CD14-positive monocyte (primary cell): ENCODE measurements at regions not wholly inside any gene's neighbourhood (a gene's known extent, or its start where the extent isn't known, plus 50 kb on each side); places are given as distances from the start of the nearest gene placed in this dataset.

Experiments
- DNase-seq, 3 donors: peaks; one replicate each; pipeline ENCODE4 v3.0.0-alpha.2; 2011 to 2022
- H2AFZ ChIP-seq: 2 replicates; pipeline ENCODE4 v1.6.0; 2012; ENCODE audit warnings: mild to moderate bottlenecking, low read depth, low read length, inconsistent platforms; ENCODE audit not compliant: insufficient read depth, poor library complexity, severe bottlenecking
- H3K27ac ChIP-seq, 2 donors: 1 replicate in 1 of 2; 2 replicates in 1 of 2; pipeline ENCODE4 v1.5.1; 2012 to 2013; ENCODE audit warnings: low read length in 2 of 2, control low read depth in 1 of 2, inconsistent platforms in 1 of 2, low read depth in 1 of 2, mild to moderate bottlenecking in 1 of 2
- H3K27me3 ChIP-seq, 2 donors: one replicate each; pipeline versions ENCODE4 v1.6.0 to v1.6.1; 2011 to 2013; ENCODE audit warnings: low read length in 2 of 2; ENCODE audit not compliant: control insufficient read depth in 2 of 2, insufficient read depth in 2 of 2
- H3K36me3 ChIP-seq, 2 donors: replicated peaks in 1 of 2; 1 replicate in 1 of 2; 2 replicates in 1 of 2; pipeline versions ENCODE4 v1.5.1 to v1.6.1; 2012 to 2013; ENCODE audit warnings: low read length in 2 of 2, control low read depth in 1 of 2, inconsistent platforms in 1 of 2, mild to moderate bottlenecking in 1 of 2; ENCODE audit not compliant: insufficient read depth in 2 of 2, control insufficient read depth in 1 of 2
- H3K4me1 ChIP-seq, 2 donors: 1 replicate in 1 of 2; 2 replicates in 1 of 2; pipeline versions ENCODE4 v1.5.1 to v1.6.1; 2012 to 2013; ENCODE audit warnings: low read length in 2 of 2, control low read depth in 1 of 2, inconsistent platforms in 1 of 2, mild to moderate bottlenecking in 1 of 2, moderate library complexity in 1 of 2; ENCODE audit not compliant: insufficient read depth in 2 of 2, control insufficient read depth in 1 of 2
- H3K4me2 ChIP-seq: replicated peaks from 2 replicates; pipeline ENCODE3; 2012; ENCODE audit warnings: low read length, moderate library complexity, mild to moderate bottlenecking; ENCODE audit not compliant: poor library complexity, severe bottlenecking; ENCODE audit errors: extremely low read depth
- H3K4me3 ChIP-seq, 3 experiments: fragments of 200-600 bp in 1 of 3; sonication (generic) in 1 of 3; replicated peaks in 1 of 3; 1 replicate in 2 of 3; 2 replicates in 1 of 3; pipeline ENCODE4 v1.5.1; 2011 to 2013; ENCODE audit warnings: low read length in 3 of 3, mild to moderate bottlenecking in 3 of 3, control low read depth in 2 of 3, low read depth in 2 of 3, inconsistent platforms in 1 of 3, moderate library complexity in 1 of 3
- H3K79me2 ChIP-seq: 2 replicates; pipeline ENCODE4 v1.6.0; 2012; ENCODE audit warnings: mild to moderate bottlenecking, control low read depth, inconsistent platforms, low read length, moderate library complexity; ENCODE audit not compliant: insufficient read depth
- H3K9ac ChIP-seq: 2 replicates; pipeline ENCODE4 v1.6.0; 2017; ENCODE audit warnings: low read length, mild to moderate bottlenecking; ENCODE audit not compliant: insufficient read depth, poor library complexity, severe bottlenecking
- H3K9me3 ChIP-seq, 2 donors: replicated peaks in 1 of 2; 1 replicate in 1 of 2; 2 replicates in 1 of 2; pipeline versions ENCODE4 v1.5.1 to v1.6.1; 2012 to 2013; ENCODE audit warnings: low read length in 2 of 2, control low read depth in 1 of 2; ENCODE audit not compliant: control insufficient read depth in 1 of 2, insufficient read depth in 1 of 2
- H4K20me1 ChIP-seq: 2 replicates; pipeline ENCODE4 v1.6.0; 2012; ENCODE audit warnings: mild to moderate bottlenecking, low read length, control low read depth, moderate library complexity; ENCODE audit not compliant: insufficient read depth
- H3K27ac Mint-ChIP-seq, 7 donors: one replicate each; pipeline ENCODE4 v1.8.0; 2020; ENCODE audit warnings: mild to moderate bottlenecking in 7 of 7, mixed read lengths in 7 of 7, moderate library complexity in 6 of 7, inconsistent platforms in 2 of 7
- H3K27me3 Mint-ChIP-seq, 3 donors: one replicate each; pipeline ENCODE4 v1.8.0; 2021 to 2022; ENCODE audit warnings: low read depth in 3 of 3, mild to moderate bottlenecking in 3 of 3, mixed read lengths in 3 of 3, moderate library complexity in 3 of 3, inconsistent platforms in 1 of 3
- H3K36me3 Mint-ChIP-seq, 2 donors: one replicate each; pipeline ENCODE4 v1.8.0; 2020; ENCODE audit warnings: mixed read lengths in 2 of 2, inconsistent platforms in 1 of 2, mild to moderate bottlenecking in 1 of 2
- H3K4me1 Mint-ChIP-seq: one replicate; pipeline ENCODE4 v1.8.0; 2020; ENCODE audit warnings: mild to moderate bottlenecking, mixed read lengths
- H3K4me3 Mint-ChIP-seq, 2 donors: one replicate each; pipeline ENCODE4 v1.8.0; 2020; ENCODE audit warnings: mild to moderate bottlenecking in 2 of 2, mixed read lengths in 2 of 2, moderate library complexity in 1 of 2
- H3K9me3 Mint-ChIP-seq, 7 donors: one replicate each; pipeline ENCODE4 v1.8.0; 2020 to 2022; ENCODE audit warnings: mixed read lengths in 7 of 7, mild to moderate bottlenecking in 6 of 7, moderate library complexity in 6 of 7, inconsistent platforms in 2 of 7
- WGBS: methylation state at CpG from one replicate; pipeline ENCODE4 v1.1.5; 2013; ENCODE audit warnings: missing lambda C conversion rate; ENCODE audit not compliant: insufficient coverage; 5-methylcytosine and 5-hydroxymethylcytosine counted together
- intact Hi-C, 2 donors: fragments of 100-400 bp; cut with micrococcal nuclease; formaldehyde crosslinking; loops; one replicate each; pipeline versions ENCODE4 v1.15.0 to v1.15.1; 2023
- TF ChIP-seq, protein P1 (sequence below): fragments of 200-600 bp; IDR thresholded peaks from one replicate; pipeline ENCODE4 v1.8.0; 2022; ENCODE audit warnings: antibody characterized with exemption, mild to moderate bottlenecking

DNA sequence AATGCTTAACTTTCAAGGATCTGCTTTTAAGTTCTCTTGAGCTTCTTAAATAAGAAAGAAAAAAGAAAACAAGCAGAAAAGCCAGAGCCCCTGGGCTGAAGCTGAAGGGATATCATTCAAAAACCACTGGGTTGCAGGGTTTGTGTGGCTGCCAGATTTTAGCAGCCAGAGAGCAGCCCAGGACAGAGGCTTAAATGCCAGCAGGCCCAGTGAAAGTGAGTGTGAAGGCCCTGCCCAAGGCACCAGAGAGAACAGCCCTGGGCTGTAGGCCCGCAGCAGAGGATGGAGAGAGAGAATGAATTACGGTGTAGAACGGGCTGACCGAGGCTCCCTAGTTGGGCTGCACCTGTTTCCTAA, 106.3 kb upstream of the BOC start:
- TF ChIP-seq, protein P1, sequence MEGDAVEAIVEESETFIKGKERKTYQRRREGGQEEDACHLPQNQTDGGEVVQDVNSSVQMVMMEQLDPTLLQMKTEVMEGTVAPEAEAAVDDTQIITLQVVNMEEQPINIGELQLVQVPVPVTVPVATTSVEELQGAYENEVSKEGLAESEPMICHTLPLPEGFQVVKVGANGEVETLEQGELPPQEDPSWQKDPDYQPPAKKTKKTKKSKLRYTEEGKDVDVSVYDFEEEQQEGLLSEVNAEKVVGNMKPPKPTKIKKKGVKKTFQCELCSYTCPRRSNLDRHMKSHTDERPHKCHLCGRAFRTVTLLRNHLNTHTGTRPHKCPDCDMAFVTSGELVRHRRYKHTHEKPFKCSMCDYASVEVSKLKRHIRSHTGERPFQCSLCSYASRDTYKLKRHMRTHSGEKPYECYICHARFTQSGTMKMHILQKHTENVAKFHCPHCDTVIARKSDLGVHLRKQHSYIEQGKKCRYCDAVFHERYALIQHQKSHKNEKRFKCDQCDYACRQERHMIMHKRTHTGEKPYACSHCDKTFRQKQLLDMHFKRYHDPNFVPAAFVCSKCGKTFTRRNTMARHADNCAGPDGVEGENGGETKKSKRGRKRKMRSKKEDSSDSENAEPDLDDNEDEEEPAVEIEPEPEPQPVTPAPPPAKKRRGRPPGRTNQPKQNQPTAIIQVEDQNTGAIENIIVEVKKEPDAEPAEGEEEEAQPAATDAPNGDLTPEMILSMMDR: no peak
- H3K27me3 Mint-ChIP-seq: peaks cover 0 to 2% (median 0%) of the 10 kb centered on the region in 3 donors
- H3K9me3 Mint-ChIP-seq: peaks cover 0 to 2% (median 0%) of the 10 kb centered on the region in 7 donors
- Histone ChIP-seq H2AFZ (no peak overlapping the region), H3K4me1 (peaks cover 15 to 24% of the 10 kb centered on the region in 2 donors), H3K9me3 (no peaks in the 10 kb centered on the region), H3K4me2 (no peak overlapping the region), H3K79me2 (no peaks in the 10 kb centered on the region), H3K4me3 (no peak overlapping the region), H3K9ac (no peak overlapping the region), H3K27ac (no peak overlapping the region), H3K27me3 (no peaks in the 10 kb centered on the region), H3K36me3 (no peaks in the 10 kb centered on the region), H4K20me1 (no peaks in the 10 kb centered on the region)
- no peak overlapping the region for H3K4me3 Mint-ChIP-seq
- H3K27ac Mint-ChIP-seq: no peak overlapping the region
- peaks cover 21% of the 10 kb centered on the region for H3K4me1 Mint-ChIP-seq
- 100% methylated on average over 4 of the region's 4 CpGs for WGBS
- H3K36me3 Mint-ChIP-seq: peaks cover 0 to 4% of the 10 kb centered on the region in 2 donors
- DNase-seq: no peak
- intact Hi-C loops: no loop called here

DNA sequence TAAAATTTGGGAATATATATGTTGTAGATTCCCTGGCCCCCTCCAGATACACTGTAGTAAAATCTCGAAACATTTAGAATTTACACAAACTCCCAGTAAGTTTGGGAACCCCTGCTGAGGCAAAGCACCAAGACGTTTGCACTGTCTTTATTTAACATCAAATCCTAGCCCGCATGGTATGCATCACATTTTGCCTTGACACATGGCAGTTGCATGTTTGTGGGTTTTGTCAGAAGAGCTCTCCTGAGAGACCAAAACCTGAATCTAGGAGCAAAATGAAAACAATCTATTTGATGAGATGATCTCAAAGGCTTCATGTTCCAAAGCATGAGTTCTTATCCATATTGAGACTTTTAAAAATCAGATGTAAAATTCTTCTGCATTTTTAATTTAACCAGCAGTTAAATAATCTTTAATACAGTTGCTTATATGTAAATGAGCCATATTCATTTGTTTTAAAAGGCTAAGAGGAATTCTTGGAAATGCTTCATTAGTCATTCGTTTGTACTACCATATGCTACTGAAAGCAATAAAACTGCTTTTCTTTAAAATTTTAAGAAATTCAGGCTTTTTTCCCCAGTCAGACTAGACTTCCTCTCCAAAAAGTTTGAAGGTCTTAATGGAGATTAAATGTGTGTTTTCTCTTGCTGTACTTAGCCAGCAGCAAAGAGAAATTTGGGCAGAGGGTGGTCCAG, 105.2 kb upstream of the BOC start:
- Histone ChIP-seq H3K79me2 (no peaks in the 10 kb centered on the region), H3K4me3 (no peak overlapping the region), H3K9me3 (no peaks in the 10 kb centered on the region), H2AFZ (no peak overlapping the region), H3K36me3 (no peaks in the 10 kb centered on the region), H3K4me1 (peaks cover 15 to 24% of the 10 kb centered on the region in 2 donors), H3K27me3 (no peaks in the 10 kb centered on the region), H4K20me1 (no peaks in the 10 kb centered on the region), H3K27ac (no peak overlapping the region), H3K4me2 (no peak overlapping the region), H3K9ac (no peak overlapping the region)
- Mint-ChIP-seq H3K36me3 (peaks cover 0 to 4% of the 10 kb centered on the region in 2 donors), H3K4me1 (peaks cover 21% of the 10 kb centered on the region), H3K9me3 (peaks cover 0 to 2% (median 0%) of the 10 kb centered on the region in 7 donors), H3K27me3 (peaks cover 0 to 4% (median 2%) of the 10 kb centered on the region in 3 donors), H3K27ac (no peak overlapping the region), H3K4me3 (no peak overlapping the region)
- no CpG with 5 or more reads among the region's 4 CpGs for WGBS
- intact Hi-C loops: no loop called here
- TF ChIP-seq, protein P1: no peak
- no peak for DNase-seq
